ENCODE measurements at regions not wholly inside any gene's neighbourhood (a gene's known extent, or its start where the extent isn't known, plus 50 kb on each side); places are given as distances from the start of the nearest gene placed in this dataset.

- H3K9me3 ChIP-seq (ENCODE audit: low read length), result no peaks in the 10 kb centered on the region
- no peak overlapping the region for H2AFZ ChIP-seq (ENCODE audit: low read length)
- BruUV-seq (replicated peaks), result no TSS peak
- DNase-seq (no peak), ATAC-seq (no peak)
- no peak overlapping the region for H3K9ac ChIP-seq (ENCODE audit: low read length)
- no peak overlapping the region for H3K27ac ChIP-seq (ENCODE audit: low read length)
- no peaks in the 10 kb centered on the region for H3F3A ChIP-seq (ENCODE audit: low read length, unreplicated experiment)
- H3K4me3 ChIP-seq (ENCODE audit: low read length), result no peak overlapping the region
- no peak overlapping the region for H3K4me2 ChIP-seq (ENCODE audit: low read length)
- intact Hi-C loops (cut with micrococcal nuclease), result no loop called here
- no peaks in the 10 kb centered on the region for H3K79me2 ChIP-seq (ENCODE audit: low read length)
- POLR2A ChIA-PET (ENCODE audit: unreplicated experiment), result no interaction called here
- CTCF ChIA-PET, result no interaction called here
- H3K27me3 ChIP-seq (ENCODE audit: low read length), result no peaks in the 10 kb centered on the region
- no peaks in the 10 kb centered on the region for H3K9me2 ChIP-seq (replicated peaks; ENCODE audit: low read length)
- H3K4me1 ChIP-seq (ENCODE audit: insufficient read depth, low read length), result peaks cover 11% of the 10 kb centered on the region
- no peaks in the 10 kb centered on the region for H4K20me1 ChIP-seq (ENCODE audit: low read length)
- no peaks in the 10 kb centered on the region for H3K36me3 ChIP-seq (ENCODE audit: low read depth, low read length)
- TF ChIP-seq CTCF (conservative IDR thresholded peaks at IDR 0.05; ENCODE audit: low read depth, low read length), result no peak
- no peak for TF ChIP-seq EZH2 (IDR thresholded peaks at IDR 0.05; ENCODE audit: low read length, unreplicated experiment)
- TF ChIP-seq EZH2phosphoT487 (IDR thresholded peaks at IDR 0.05; ENCODE audit: borderline replicate concordance, low read length), result no peak
Observed at GRCh38 chr1:56395776-56396175, 183.6 kb downstream of the PLPP3 start.

- ATAC-seq, result no peak
- Histone ChIP-seq H3K9me3 (ENCODE audit: low read length) (no peaks in the 10 kb centered on the region), H3K4me3 (ENCODE audit: low read length) (no peak overlapping the region), H3K79me2 (ENCODE audit: low read length) (no peaks in the 10 kb centered on the region), H4K20me1 (ENCODE audit: low read length) (no peaks in the 10 kb centered on the region), H2AFZ (ENCODE audit: low read length) (no peak overlapping the region), H3K4me1 (ENCODE audit: insufficient read depth, low read length) (peaks cover 26% of the 10 kb centered on the region), H3K27me3 (ENCODE audit: low read length) (no peaks in the 10 kb centered on the region), H3F3A (ENCODE audit: low read length, unreplicated experiment) (peaks cover 3% of the 10 kb centered on the region), H3K9me2 (replicated peaks; ENCODE audit: low read length) (no peaks in the 10 kb centered on the region), H3K36me3 (ENCODE audit: low read depth, low read length) (no peaks in the 10 kb centered on the region), H3K4me2 (ENCODE audit: low read length) (no peak overlapping the region), H3K9ac (ENCODE audit: low read length) (no peak overlapping the region), H3K27ac (ENCODE audit: low read length) (no peak overlapping the region)
- POLR2A ChIA-PET (ENCODE audit: unreplicated experiment), result no interaction called here
- intact Hi-C loops (cut with micrococcal nuclease), result no loop called here
- no peak for DNase-seq
- CTCF ChIA-PET, result no interaction called here
- no TSS peak for BruUV-seq (replicated peaks)
- TF ChIP-seq EZH2phosphoT487 (IDR thresholded peaks at IDR 0.05; ENCODE audit: borderline replicate concordance, low read length), result no peak
- TF ChIP-seq EZH2 (IDR thresholded peaks at IDR 0.05; ENCODE audit: low read length, unreplicated experiment), result no peak
- TF ChIP-seq CTCF (conservative IDR thresholded peaks at IDR 0.05; ENCODE audit: low read depth, low read length), result no peak
Observed at GRCh38 chr1:56394298-56394697, 185.1 kb downstream of the PLPP3 start.

- H2AFZ ChIP-seq (ENCODE audit: low read length), result no peak overlapping the region
- H3K9me2 ChIP-seq (replicated peaks; ENCODE audit: low read length), result no peaks in the 10 kb centered on the region
- H3K27ac ChIP-seq (ENCODE audit: low read length), result peak overlapping the region; percentile 80; the same call in 1 of the 2 replicates
- ChIA-PET CTCF (no interaction called here), POLR2A (ENCODE audit: unreplicated experiment) (no interaction called here)
- H3K4me2 ChIP-seq (ENCODE audit: low read length), result no peak overlapping the region
- intact Hi-C loops (cut with micrococcal nuclease), result no loop called here
- H3K27me3 ChIP-seq (ENCODE audit: low read length), result no peaks in the 10 kb centered on the region
- ATAC-seq (no peak), DNase-seq (no peak)
- no peaks in the 10 kb centered on the region for H3K9me3 ChIP-seq (ENCODE audit: low read length)
- no peak overlapping the region for H3K4me3 ChIP-seq (ENCODE audit: low read length)
- H3K9ac ChIP-seq (ENCODE audit: low read length), result no peak overlapping the region
- peaks cover 4% of the 10 kb centered on the region for H3F3A ChIP-seq (ENCODE audit: low read length, unreplicated experiment)
- no peaks in the 10 kb centered on the region for H3K36me3 ChIP-seq (ENCODE audit: low read depth, low read length)
- no TSS peak for BruUV-seq (replicated peaks)
- no peaks in the 10 kb centered on the region for H4K20me1 ChIP-seq (ENCODE audit: low read length)
- TF ChIP-seq CTCF (conservative IDR thresholded peaks at IDR 0.05; ENCODE audit: low read depth, low read length), result no peak
- TF ChIP-seq EZH2phosphoT487 (IDR thresholded peaks at IDR 0.05; ENCODE audit: borderline replicate concordance, low read length), result no peak
- no peak for TF ChIP-seq EZH2 (IDR thresholded peaks at IDR 0.05; ENCODE audit: low read length, unreplicated experiment)
- peaks cover 51% of the 10 kb centered on the region for H3K4me1 ChIP-seq (ENCODE audit: insufficient read depth, low read length)
- H3K79me2 ChIP-seq (ENCODE audit: low read length), result no peaks in the 10 kb centered on the region
Observed at GRCh38 chr1:56390934-56391731, 188.2 kb downstream of the PLPP3 start.
